ENCODE measurements at regions not wholly inside any gene's neighbourhood (a gene's known extent, or its start where the extent isn't known, plus 50 kb on each side); places are given as distances from the start of the nearest gene placed in this dataset.

DNA sequence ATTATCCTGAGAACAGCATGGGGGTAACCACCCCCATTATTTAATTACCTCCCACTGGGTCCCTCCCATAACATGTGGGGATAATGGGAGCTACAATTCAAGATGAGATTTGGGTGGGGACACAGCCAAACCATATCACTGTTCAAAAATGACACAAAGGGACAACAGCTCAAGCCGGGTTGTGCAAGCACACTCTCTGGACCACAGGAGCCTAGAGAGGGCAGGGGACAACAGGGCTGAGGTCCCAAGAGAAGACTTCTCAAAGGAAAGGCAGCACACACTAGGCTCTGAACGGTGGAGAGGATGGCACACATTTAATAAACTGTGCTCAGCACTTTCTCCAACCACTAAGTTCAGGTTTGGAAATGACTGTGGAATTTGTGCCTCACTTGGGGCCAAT lies 122.1 kb upstream of the PKDCC start:
- Histone ChIP-seq H4K20me1 (ENCODE audit: insufficient read depth) (no peaks in the 10 kb centered on the region), H3F3A (ENCODE audit: insufficient read depth, low read depth) (peaks cover 53% of the 10 kb centered on the region), H3K36me3 (ENCODE audit: low read depth) (no peaks in the 10 kb centered on the region), H3K9me2 (ENCODE audit: insufficient read depth) (no peaks in the 10 kb centered on the region), H2AFZ (no peak overlapping the region), H3K79me2 (ENCODE audit: low read depth) (no peaks in the 10 kb centered on the region), H3K4me1 (replicated peaks; ENCODE audit: insufficient read depth) (peaks cover 71% of the 10 kb centered on the region), H3K27me3 (ENCODE audit: insufficient read depth, low read depth) (no peaks in the 10 kb centered on the region), H3K27ac (no peak overlapping the region), H3K4me2 (no peak overlapping the region), H3K4me3 (no peak overlapping the region), H3K9me3 (ENCODE audit: insufficient read depth, low read depth) (peaks cover 8% of the 10 kb centered on the region; the same call in 1 of the 2 replicates)
- POLR2A ChIA-PET (ENCODE audit: unreplicated experiment) = no interaction called here
- DNase-seq = no peak
- BruUV-seq (replicated peaks) = no TSS peak
- no peak for TF ChIP-seq EZH2 (IDR thresholded peaks at IDR 0.05; ENCODE audit: low read depth)
- TF ChIP-seq, protein P1, sequence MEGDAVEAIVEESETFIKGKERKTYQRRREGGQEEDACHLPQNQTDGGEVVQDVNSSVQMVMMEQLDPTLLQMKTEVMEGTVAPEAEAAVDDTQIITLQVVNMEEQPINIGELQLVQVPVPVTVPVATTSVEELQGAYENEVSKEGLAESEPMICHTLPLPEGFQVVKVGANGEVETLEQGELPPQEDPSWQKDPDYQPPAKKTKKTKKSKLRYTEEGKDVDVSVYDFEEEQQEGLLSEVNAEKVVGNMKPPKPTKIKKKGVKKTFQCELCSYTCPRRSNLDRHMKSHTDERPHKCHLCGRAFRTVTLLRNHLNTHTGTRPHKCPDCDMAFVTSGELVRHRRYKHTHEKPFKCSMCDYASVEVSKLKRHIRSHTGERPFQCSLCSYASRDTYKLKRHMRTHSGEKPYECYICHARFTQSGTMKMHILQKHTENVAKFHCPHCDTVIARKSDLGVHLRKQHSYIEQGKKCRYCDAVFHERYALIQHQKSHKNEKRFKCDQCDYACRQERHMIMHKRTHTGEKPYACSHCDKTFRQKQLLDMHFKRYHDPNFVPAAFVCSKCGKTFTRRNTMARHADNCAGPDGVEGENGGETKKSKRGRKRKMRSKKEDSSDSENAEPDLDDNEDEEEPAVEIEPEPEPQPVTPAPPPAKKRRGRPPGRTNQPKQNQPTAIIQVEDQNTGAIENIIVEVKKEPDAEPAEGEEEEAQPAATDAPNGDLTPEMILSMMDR (conservative IDR thresholded peaks at IDR 0.05) = no peak
- intact Hi-C loops (cut with micrococcal nuclease; ENCODE audit: unreplicated experiment) = no loop called here
- CTCF ChIA-PET = no interaction called here

DNA sequence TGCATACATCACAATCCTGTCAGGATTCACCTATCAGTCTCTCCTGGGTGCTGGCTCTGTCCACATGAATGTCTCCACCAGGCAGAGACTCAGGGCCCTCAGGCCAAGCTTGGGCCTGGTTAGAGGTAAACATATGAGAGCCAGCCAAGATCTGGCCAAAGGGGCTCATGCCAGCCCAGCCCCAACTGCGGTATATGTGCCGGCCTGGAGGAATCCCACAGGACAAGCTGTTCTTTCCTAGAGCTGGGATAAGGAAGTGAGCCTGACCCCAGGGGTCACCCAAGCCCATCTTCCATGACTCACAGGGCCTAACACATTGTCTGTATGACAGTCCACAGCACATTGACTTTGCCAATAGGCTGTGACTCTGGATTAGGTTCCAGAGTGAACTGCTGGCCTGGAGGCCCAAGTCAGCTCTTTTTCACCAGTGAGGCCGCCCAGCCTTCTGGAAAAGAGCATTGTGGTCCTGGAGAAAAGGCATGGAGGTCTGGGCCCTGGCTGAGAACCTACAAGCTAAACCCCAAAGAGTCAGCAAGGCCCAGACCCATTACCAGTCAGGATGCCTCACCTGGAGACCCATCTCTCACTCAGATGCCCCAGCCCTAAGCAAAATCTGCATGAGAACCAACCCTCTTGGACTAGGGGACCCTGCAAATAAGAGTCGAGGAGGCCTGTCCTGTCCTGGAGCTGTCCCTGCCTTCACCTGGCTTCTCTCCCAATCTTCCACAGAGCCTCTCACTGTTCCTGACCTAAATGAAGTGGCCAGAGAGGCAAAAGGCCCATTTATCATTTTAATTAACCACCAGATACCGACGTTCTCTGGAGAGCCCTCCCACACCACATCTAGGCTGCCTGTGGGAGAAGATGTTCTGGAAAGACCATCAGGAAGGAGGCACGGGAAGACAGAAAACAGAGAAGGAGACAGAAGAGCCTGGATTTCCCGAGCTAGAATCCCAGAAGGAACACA lies 120.9 kb upstream of the PKDCC start:
- H3K4me1 ChIP-seq (replicated peaks; ENCODE audit: insufficient read depth) = peaks cover 69% of the 10 kb centered on the region
- no peaks in the 10 kb centered on the region for H3K79me2 ChIP-seq (ENCODE audit: low read depth)
- no peaks in the 10 kb centered on the region for H3K27me3 ChIP-seq (ENCODE audit: insufficient read depth, low read depth)
- no peaks in the 10 kb centered on the region for H4K20me1 ChIP-seq (ENCODE audit: insufficient read depth)
- no peak overlapping the region for H3K4me2 ChIP-seq
- peak overlapping the region; percentile 97 for H3K27ac ChIP-seq
- no peaks in the 10 kb centered on the region for H3K36me3 ChIP-seq (ENCODE audit: low read depth)
- H3K9me3 ChIP-seq (ENCODE audit: insufficient read depth, low read depth) = peaks cover 8% of the 10 kb centered on the region; the same call in 1 of the 2 replicates
- H2AFZ ChIP-seq = no peak overlapping the region
- H3F3A ChIP-seq (ENCODE audit: insufficient read depth, low read depth) = peaks cover 51% of the 10 kb centered on the region
- TF ChIP-seq, protein P1 (conservative IDR thresholded peaks at IDR 0.05) = no peak
- no peak for TF ChIP-seq EZH2 (IDR thresholded peaks at IDR 0.05; ENCODE audit: low read depth)
- CTCF ChIA-PET = no interaction called here
- intact Hi-C loops (cut with micrococcal nuclease; ENCODE audit: unreplicated experiment) = no loop called here
- no peaks in the 10 kb centered on the region for H3K9me2 ChIP-seq (ENCODE audit: insufficient read depth)
- no peak for DNase-seq
- no peak overlapping the region for H3K4me3 ChIP-seq
- POLR2A ChIA-PET (ENCODE audit: unreplicated experiment) = no interaction called here
- BruUV-seq (replicated peaks) = no TSS peak

DNA sequence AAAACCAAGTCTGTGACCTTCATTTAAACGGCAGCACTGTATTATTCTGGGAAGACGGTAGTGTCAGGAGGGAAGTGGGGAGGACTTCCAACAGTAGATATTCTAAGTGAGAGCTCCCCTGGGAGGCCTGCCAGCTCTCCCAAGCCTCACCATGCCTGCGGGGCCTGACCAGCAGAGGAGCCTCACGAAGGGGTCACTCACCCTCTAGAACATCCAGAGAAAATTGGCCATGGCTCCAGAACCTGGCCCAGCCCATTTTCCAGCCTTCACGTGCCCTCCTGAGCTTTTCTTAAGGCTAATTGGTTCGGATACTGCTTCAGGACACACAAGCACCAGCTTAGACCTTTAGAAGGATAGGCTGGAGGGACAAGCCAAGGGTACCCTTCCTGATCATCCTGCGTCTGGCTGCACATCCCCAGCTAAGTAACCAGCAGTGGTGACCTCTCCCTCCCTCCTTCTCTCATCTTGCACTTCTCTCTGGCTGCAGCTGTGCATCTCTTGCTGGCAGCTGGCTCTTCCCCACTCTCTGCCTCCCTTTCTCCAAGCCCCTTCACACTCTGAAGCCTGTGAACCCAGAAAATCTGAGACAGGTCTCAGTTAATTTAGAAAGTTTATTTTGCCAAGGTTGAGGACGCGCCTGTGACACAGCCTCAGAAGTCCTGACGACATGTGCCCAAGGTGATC lies 120.1 kb upstream of the PKDCC start:
- Histone ChIP-seq H3K27me3 (ENCODE audit: insufficient read depth, low read depth) (no peaks in the 10 kb centered on the region), H3K36me3 (ENCODE audit: low read depth) (no peaks in the 10 kb centered on the region), H3F3A (ENCODE audit: insufficient read depth, low read depth) (peaks cover 46% of the 10 kb centered on the region), H4K20me1 (ENCODE audit: insufficient read depth) (no peaks in the 10 kb centered on the region), H2AFZ (no peak overlapping the region), H3K4me2 (peak overlapping the region; percentile 70), H3K79me2 (ENCODE audit: low read depth) (no peaks in the 10 kb centered on the region), H3K9me3 (ENCODE audit: insufficient read depth, low read depth) (peaks cover 8% of the 10 kb centered on the region; the same call in 1 of the 2 replicates), H3K9me2 (ENCODE audit: insufficient read depth) (no peaks in the 10 kb centered on the region), H3K27ac (peak overlapping the region; percentile 97), H3K4me1 (replicated peaks; ENCODE audit: insufficient read depth) (peaks cover 69% of the 10 kb centered on the region), H3K4me3 (no peak overlapping the region)
- CTCF ChIA-PET = no interaction called here
- no peak for DNase-seq
- TF ChIP-seq, protein P1 (conservative IDR thresholded peaks at IDR 0.05) = no peak
- TF ChIP-seq EZH2 (IDR thresholded peaks at IDR 0.05; ENCODE audit: low read depth) = no peak
- POLR2A ChIA-PET (ENCODE audit: unreplicated experiment) = interaction anchor here (0.6 kb wide), 1 partner anchor 20 kb away, joined by 6 read pairs; no protein-coding TSS in a partner anchor
- BruUV-seq (replicated peaks) = no TSS peak
- intact Hi-C loops (cut with micrococcal nuclease; ENCODE audit: unreplicated experiment) = no loop called here

Data from PC-9 (cell line).